ENCODE measurements at regions not wholly inside any gene's neighbourhood (a gene's known extent, or its start where the extent isn't known, plus 50 kb on each side); places are given as distances from the start of the nearest gene placed in this dataset.

- TF ChIP-seq, protein P1, sequence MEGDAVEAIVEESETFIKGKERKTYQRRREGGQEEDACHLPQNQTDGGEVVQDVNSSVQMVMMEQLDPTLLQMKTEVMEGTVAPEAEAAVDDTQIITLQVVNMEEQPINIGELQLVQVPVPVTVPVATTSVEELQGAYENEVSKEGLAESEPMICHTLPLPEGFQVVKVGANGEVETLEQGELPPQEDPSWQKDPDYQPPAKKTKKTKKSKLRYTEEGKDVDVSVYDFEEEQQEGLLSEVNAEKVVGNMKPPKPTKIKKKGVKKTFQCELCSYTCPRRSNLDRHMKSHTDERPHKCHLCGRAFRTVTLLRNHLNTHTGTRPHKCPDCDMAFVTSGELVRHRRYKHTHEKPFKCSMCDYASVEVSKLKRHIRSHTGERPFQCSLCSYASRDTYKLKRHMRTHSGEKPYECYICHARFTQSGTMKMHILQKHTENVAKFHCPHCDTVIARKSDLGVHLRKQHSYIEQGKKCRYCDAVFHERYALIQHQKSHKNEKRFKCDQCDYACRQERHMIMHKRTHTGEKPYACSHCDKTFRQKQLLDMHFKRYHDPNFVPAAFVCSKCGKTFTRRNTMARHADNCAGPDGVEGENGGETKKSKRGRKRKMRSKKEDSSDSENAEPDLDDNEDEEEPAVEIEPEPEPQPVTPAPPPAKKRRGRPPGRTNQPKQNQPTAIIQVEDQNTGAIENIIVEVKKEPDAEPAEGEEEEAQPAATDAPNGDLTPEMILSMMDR (IDR thresholded peaks at IDR 0.05): no peak
- no peak for TF ChIP-seq POLR2A (IDR thresholded peaks at IDR 0.05)
Measured at GRCh38 chr16:80899809-80900592, 95.6 kb upstream of the CDYL2 start.

Data from adrenal gland (tissue), 5 donors.